D721Med (cell line): ENCODE measurements at regions not wholly inside any gene's neighbourhood (a gene's known extent, or its start where the extent isn't known, plus 50 kb on each side); places are given as distances from the start of the nearest gene placed in this dataset.

Experiments used
- DNase-seq: peaks from one replicate; pipeline ENCODE4 v3.0.0; 2011; ENCODE audit warnings: low spot score; ENCODE audit not compliant: insufficient read length
- FAIRE-seq: peaks from 2 replicates; lab custom pipeline; 2011; peaks lifted over from hg19 to GRCh38; lab: Jason Lieb, UNC
- TF ChIP-seq, protein P1 (sequence below): IDR thresholded peaks from 2 replicates; pipeline ENCODE4 v1.5.1; 2012; ENCODE audit warnings: mild to moderate bottlenecking, control low read depth; ENCODE audit not compliant: insufficient read depth; ENCODE audit errors: missing control alignments

DNA sequence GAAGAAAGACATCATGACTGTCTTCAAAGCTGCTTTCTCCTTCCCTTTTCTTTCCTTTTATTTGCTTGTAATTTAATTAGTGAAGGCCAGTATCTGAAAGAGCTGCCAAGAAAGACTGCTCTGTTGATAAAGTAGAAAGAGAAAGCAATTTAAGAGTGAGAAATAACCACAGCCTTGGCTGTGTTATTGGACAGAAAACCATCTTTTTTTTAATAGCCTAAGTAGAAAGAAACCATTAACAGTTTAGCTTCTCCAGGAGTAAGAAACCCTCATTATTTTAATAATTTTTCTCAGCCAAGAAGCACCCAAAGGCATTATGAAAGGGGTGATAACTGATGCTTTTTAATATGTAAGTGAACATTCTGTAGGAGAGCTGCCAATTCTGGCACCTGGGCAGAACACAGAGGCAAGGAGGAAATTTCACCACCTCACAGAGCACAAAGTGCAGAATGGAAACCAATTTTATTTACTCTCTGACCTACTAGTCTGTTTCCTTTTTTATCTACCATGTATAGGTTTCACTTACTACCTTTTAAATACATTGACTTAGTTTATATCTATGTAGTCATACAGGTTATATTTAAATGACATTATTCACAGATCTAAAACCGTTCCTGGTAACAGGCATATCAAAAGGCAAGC, 703.2 kb downstream of the MRPL39 start:
- TF ChIP-seq, protein P1, sequence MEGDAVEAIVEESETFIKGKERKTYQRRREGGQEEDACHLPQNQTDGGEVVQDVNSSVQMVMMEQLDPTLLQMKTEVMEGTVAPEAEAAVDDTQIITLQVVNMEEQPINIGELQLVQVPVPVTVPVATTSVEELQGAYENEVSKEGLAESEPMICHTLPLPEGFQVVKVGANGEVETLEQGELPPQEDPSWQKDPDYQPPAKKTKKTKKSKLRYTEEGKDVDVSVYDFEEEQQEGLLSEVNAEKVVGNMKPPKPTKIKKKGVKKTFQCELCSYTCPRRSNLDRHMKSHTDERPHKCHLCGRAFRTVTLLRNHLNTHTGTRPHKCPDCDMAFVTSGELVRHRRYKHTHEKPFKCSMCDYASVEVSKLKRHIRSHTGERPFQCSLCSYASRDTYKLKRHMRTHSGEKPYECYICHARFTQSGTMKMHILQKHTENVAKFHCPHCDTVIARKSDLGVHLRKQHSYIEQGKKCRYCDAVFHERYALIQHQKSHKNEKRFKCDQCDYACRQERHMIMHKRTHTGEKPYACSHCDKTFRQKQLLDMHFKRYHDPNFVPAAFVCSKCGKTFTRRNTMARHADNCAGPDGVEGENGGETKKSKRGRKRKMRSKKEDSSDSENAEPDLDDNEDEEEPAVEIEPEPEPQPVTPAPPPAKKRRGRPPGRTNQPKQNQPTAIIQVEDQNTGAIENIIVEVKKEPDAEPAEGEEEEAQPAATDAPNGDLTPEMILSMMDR = no peak
- no peak for DNase-seq
- no peak for FAIRE-seq

DNA sequence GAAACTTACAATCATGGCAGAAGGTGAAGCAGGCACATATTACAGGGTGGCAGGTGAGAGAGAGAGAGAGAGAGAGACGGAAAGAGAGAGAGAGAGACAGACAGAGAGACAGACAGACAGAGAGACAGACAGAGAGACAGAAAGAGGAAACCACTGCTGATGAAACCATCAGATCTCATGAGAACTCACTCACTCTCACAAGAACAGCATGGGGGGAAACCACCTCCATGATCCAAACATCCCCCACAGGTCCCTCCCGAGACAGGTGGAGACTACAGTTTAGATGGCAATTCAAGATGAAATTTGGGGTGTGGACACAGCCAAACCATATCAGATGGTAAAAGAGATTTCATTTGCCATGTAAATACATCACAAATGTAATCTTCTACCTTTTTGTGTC, 708.1 kb downstream of the MRPL39 start:
- FAIRE-seq = no peak

DNA sequence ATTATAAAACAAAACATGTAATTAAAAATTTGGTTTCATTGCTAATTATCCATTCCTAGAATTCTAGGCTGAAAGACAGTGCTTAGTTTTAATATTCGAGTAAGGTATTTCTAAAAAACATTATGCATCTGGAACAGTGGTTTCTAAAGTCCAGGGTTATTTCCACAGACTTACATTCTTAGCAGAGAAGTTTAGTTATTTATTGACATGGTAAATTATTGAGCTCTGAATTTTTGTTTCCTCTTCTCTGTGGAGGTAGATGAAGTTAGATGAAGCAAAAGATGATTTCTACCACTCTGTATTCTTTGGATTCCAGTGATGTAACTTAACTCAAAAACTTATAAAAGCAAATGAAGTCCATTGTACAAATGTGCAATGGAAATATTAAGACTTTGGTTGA, 709.4 kb downstream of the MRPL39 start:
- TF ChIP-seq, protein P1 = no peak
- no peak for DNase-seq
- FAIRE-seq = no peak

More for the DNA sequence above, 708.1 kb downstream of the MRPL39 start:
- TF ChIP-seq, protein P1 = no peak
- DNase-seq = no peak

DNA sequence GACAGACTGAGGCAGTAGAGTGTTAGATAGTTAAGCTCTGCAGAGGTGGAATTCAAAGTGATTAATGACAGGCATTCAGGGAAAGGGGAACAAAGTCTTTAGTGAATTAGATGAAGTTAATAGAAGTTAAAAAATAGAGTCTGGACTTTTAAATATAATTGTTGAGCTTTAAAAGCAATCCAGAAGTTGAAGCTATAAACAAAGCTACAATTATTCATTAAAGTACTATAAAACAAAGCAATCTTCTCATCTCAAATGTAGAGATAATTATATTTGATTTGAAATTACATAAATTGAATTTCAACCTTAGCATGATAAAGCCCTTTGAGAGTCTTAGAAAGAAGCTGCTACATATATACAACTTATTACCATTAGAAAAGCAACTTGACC, 710.6 kb downstream of the MRPL39 start:
- TF ChIP-seq, protein P1 = no peak
- DNase-seq = no peak
- FAIRE-seq = no peak

DNA sequence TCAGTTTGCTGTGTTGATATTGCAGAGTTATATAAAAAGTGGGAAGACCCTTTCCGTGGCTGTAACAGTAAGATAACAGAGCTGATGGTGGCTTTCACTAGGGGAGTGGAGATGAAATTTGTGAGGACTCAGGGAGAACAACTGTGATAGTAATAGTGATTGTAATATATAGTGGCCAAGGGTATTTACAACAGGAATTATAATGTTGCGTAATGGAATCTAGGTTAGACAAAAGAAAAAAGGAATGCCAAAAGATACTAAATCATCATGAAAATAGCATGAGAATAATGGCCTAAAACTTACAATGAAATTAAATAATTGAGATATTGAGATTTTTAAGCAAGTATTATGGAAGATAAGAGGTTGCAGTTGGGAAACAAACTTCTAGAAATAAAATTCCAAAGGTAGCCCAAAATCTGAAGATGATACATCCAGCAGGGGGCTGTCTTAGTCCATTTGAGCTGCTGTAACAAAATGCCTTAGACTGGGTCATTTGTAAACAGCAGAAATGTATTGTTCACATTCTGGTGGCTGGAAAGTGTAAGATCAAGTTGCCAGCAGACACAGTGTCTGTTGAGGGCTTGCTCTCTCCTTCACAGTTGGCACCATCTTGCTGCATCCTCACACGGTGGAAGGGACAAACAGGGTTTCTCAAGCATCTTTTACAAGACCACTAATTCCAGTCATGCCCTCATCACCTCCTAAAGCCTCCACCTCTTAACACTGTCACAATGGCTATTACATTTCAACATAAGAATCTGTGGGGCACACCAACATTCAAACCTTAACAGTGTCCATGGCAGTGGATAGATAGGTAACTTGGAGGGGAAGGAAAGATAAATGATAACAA, 711.2 kb downstream of the MRPL39 start:
- DNase-seq = no peak
- peak; percentile 29 for FAIRE-seq
- TF ChIP-seq, protein P1 = peak; percentile 37

DNA sequence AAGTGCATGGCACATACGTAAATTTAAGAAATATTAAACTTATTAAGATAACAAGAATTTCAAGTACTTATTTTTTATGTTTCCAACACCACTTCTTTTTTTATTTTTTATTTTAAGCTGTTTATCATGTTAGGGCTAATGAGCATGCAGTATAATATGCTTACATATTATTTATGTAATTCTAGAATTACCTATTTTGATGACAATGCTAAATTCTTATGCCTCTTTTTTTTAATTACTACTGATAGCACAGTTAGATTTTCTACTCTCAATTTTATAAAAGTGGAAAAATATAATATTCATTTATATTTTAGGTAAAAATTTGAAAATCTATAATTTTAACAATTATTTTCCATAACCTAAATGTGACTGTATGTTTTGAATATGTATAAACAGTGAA, 713.0 kb downstream of the MRPL39 start:
- no peak for FAIRE-seq
- TF ChIP-seq, protein P1 = no peak
- DNase-seq = no peak

DNA sequence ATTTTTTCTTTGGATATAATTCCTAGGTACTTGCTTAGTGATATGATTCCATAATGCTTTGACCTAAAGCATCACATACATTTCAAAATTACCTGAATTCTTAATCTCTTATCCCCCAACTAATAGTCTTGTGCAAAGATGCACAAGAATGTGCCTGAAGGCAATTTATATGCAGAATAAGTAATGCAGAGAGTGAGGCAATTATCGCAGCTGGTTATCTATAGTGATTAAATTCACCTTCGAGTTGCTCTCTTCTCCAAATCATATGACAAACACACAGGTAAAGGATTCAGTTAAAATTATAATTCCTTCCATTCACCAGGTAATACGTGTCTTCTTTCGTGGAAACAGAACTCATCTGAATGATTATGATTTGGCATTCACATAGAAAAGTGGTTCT, 717.3 kb downstream of the MRPL39 start:
- DNase-seq (no peak), FAIRE-seq (no peak)
- TF ChIP-seq, protein P1 = no peak
